C4-2B (cell line): ENCODE measurements at regions not wholly inside any gene's neighbourhood (a gene's known extent, or its start where the extent isn't known, plus 50 kb on each side); places are given as distances from the start of the nearest gene placed in this dataset.

Experiments
- ZFX ChIP-seq: fragments of 450-650 bp; IDR thresholded peaks from 2 replicates; pipeline ENCODE4 v1.6.1; 2017
- TF ChIP-seq, protein P1 (sequence below): fragments of 450-650 bp; conservative IDR thresholded peaks from 2 replicates; pipeline ENCODE4 v1.5.1; 2017; ENCODE audit warnings: mild to moderate bottlenecking

DNA sequence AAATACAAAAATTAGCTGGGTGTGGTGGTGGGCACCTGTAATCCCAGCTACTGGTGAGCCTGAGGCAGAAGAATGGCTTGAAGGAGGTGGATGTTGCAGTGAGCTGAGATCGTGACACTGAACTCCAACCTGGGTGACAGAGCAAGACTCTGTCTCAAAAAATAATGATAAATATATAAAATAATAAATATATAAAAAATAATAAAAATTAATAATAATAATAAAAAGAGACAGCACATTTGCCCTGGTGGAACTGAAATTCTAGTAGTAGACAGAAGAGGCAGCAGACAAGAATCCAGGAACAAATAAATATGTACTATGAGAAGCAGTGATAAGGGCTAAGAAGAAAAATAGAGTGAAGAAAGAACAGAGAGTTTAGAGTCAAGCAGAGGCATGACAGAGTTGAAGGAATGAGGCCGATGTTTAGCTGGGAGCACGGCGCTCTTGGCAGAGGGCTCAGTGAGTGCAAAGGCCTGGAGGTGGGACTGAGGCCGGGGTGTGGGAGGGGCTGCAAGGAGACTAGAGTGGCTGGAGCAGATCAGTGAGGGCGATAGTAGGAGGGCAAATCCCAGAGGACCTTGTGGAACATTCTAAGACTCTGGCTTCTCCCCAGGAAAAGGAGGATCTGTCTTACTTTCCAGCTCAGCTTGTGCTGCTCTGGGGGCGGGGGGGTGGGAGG is 410.3 kb downstream of the MN1 start:
- TF ChIP-seq, protein P1, sequence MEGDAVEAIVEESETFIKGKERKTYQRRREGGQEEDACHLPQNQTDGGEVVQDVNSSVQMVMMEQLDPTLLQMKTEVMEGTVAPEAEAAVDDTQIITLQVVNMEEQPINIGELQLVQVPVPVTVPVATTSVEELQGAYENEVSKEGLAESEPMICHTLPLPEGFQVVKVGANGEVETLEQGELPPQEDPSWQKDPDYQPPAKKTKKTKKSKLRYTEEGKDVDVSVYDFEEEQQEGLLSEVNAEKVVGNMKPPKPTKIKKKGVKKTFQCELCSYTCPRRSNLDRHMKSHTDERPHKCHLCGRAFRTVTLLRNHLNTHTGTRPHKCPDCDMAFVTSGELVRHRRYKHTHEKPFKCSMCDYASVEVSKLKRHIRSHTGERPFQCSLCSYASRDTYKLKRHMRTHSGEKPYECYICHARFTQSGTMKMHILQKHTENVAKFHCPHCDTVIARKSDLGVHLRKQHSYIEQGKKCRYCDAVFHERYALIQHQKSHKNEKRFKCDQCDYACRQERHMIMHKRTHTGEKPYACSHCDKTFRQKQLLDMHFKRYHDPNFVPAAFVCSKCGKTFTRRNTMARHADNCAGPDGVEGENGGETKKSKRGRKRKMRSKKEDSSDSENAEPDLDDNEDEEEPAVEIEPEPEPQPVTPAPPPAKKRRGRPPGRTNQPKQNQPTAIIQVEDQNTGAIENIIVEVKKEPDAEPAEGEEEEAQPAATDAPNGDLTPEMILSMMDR: no peak
- TF ChIP-seq ZFX: no peak
